Keratinocyte (primary cell): ENCODE measurements at regions not wholly inside any gene's neighbourhood (a gene's known extent, or its start where the extent isn't known, plus 50 kb on each side); places are given as distances from the start of the nearest gene placed in this dataset.

Experiments used
- DNase-seq: peaks from one replicate; pipeline ENCODE4 v3.0.0-alpha.2; 2011; ENCODE audit warnings: low read depth, missing footprints, low spot score
- FAIRE-seq: peaks from 2 replicates; lab custom pipeline; 2011; peaks lifted over from hg19 to GRCh38; lab: Jason Lieb, UNC
- H2AFZ ChIP-seq: 2 replicates; pipeline ENCODE4 v1.6.0; 2012; ENCODE audit warnings: low read length, control low read depth, inconsistent platforms; ENCODE audit not compliant: control insufficient read depth
- H3K27ac ChIP-seq: 2 replicates; pipeline ENCODE4 v1.5.1; 2011; ENCODE audit warnings: low read length; ENCODE audit not compliant: control insufficient read depth, insufficient read depth
- H3K27me3 ChIP-seq: 3 replicates; pipeline ENCODE4 v1.6.0; 2011; ENCODE audit warnings: low read length; ENCODE audit not compliant: control insufficient read depth, insufficient read depth; ENCODE audit errors: extremely low read depth
- H3K36me3 ChIP-seq, 2 experiments: 2 replicates in 1 of 2; 3 replicates in 1 of 2; pipeline ENCODE4 v1.5.1; 2011; ENCODE audit warnings: low read length in 2 of 2, mild to moderate bottlenecking in 1 of 2; ENCODE audit not compliant: control insufficient read depth in 2 of 2, insufficient read depth in 2 of 2; ENCODE audit errors: extremely low read depth in 1 of 2
- H3K4me1 ChIP-seq: 3 replicates; pipeline ENCODE4 v1.5.1; 2011; ENCODE audit warnings: low read length; ENCODE audit not compliant: control insufficient read depth, insufficient read depth; ENCODE audit errors: extremely low read depth
- H3K4me2 ChIP-seq: 3 replicates; pipeline ENCODE4 v1.6.0; 2011; ENCODE audit warnings: low read depth, low read length; ENCODE audit not compliant: control insufficient read depth, insufficient read depth; ENCODE audit errors: extremely low read depth
- H3K4me3 ChIP-seq, 3 experiments: fragments of 200-600 bp in 1 of 3; sonication (generic) in 1 of 3; 2 replicates in 2 of 3; 3 replicates in 1 of 3; pipeline ENCODE4 v1.5.1; 2011 to 2016; ENCODE audit warnings: low read length in 3 of 3, mild to moderate bottlenecking in 3 of 3, control low read depth in 2 of 3, inconsistent platforms in 1 of 3, low read depth in 1 of 3, mixed read lengths in 1 of 3, mixed run types in 1 of 3, moderate library complexity in 1 of 3; ENCODE audit not compliant: control insufficient read depth in 2 of 3, insufficient read depth in 2 of 3; ENCODE audit errors: extremely low read depth in 1 of 3
- H3K79me2 ChIP-seq: 2 replicates; pipeline ENCODE4 v1.6.0; 2012; ENCODE audit warnings: low read length; ENCODE audit not compliant: control insufficient read depth, insufficient read depth
- H3K9ac ChIP-seq: 3 replicates; pipeline ENCODE4 v1.6.0; 2011; ENCODE audit warnings: low read length; ENCODE audit not compliant: control insufficient read depth, insufficient read depth; ENCODE audit errors: extremely low read depth
- H3K9me1 ChIP-seq: 3 replicates; pipeline ENCODE4 v1.6.0; 2011; ENCODE audit warnings: low read length; ENCODE audit not compliant: control insufficient read depth, insufficient read depth; ENCODE audit errors: extremely low read depth
- H3K9me3 ChIP-seq: 2 replicates; pipeline ENCODE4 v1.5.1; 2012; ENCODE audit warnings: low read depth, low read length; ENCODE audit not compliant: control insufficient read depth
- H4K20me1 ChIP-seq: 3 replicates; pipeline ENCODE4 v1.6.0; 2011; ENCODE audit warnings: low read length; ENCODE audit not compliant: control insufficient read depth, insufficient read depth; ENCODE audit errors: extremely low read depth
- EZH2 ChIP-seq: IDR thresholded peaks from one replicate; pipeline ENCODE4 v1.6.1; 2012; ENCODE audit warnings: inconsistent platforms, mild to moderate bottlenecking, low read length, moderate library complexity
- dilution Hi-C: fragments of 300-500 bp; cut with MboI; formaldehyde crosslinking; loops from one replicate; pipeline ENCODE4 v1.7.0; 2020; ENCODE audit warnings: low sequenced_read_pairs; ENCODE audit not compliant: extremely low pct_ligation_motif_present
- TF ChIP-seq, protein P1 (sequence below), 3 experiments: IDR thresholded peaks in 1 of 3; conservative IDR thresholded peaks in 1 of 3; optimal IDR thresholded peaks in 1 of 3; 2 replicates in 2 of 3; 3 replicates in 1 of 3; pipeline versions ENCODE3 to v1.5.1; 2011; ENCODE audit warnings: low read length in 3 of 3, mild to moderate bottlenecking in 3 of 3, moderate library complexity in 2 of 3, control low read depth in 1 of 3, inconsistent platforms in 1 of 3; ENCODE audit not compliant: insufficient read depth in 2 of 3; ENCODE audit errors: extremely low read depth in 1 of 3

GRCh38 chr11:15629690-15630321, 515.1 kb downstream of the INSC start:
- FAIRE-seq (no peak), DNase-seq (peak; percentile 5)
- TF ChIP-seq, protein P1, sequence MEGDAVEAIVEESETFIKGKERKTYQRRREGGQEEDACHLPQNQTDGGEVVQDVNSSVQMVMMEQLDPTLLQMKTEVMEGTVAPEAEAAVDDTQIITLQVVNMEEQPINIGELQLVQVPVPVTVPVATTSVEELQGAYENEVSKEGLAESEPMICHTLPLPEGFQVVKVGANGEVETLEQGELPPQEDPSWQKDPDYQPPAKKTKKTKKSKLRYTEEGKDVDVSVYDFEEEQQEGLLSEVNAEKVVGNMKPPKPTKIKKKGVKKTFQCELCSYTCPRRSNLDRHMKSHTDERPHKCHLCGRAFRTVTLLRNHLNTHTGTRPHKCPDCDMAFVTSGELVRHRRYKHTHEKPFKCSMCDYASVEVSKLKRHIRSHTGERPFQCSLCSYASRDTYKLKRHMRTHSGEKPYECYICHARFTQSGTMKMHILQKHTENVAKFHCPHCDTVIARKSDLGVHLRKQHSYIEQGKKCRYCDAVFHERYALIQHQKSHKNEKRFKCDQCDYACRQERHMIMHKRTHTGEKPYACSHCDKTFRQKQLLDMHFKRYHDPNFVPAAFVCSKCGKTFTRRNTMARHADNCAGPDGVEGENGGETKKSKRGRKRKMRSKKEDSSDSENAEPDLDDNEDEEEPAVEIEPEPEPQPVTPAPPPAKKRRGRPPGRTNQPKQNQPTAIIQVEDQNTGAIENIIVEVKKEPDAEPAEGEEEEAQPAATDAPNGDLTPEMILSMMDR (optimal IDR thresholded peaks at IDR 0.05 in 1 of 3, IDR thresholded peaks at IDR 0.05 in 1 of 3, conservative IDR thresholded peaks at IDR 0.05 in 1 of 3; ENCODE audit: extremely low read depth in 1 of 3, insufficient read depth in 2 of 3, low read length in 3 of 3) = peak; percentile 25 to 54 (median 51)
- TF ChIP-seq EZH2 = no peak
- H3K9ac ChIP-seq = no peak overlapping the region
- H3K9me3 ChIP-seq = no peaks in the 10 kb centered on the region
- H3K27ac ChIP-seq = no peak overlapping the region
- no peak overlapping the region for H3K4me3 ChIP-seq
- no peaks in the 10 kb centered on the region for H3K9me1 ChIP-seq
- H2AFZ ChIP-seq = no peak overlapping the region
- no peak overlapping the region for H3K4me2 ChIP-seq
- no peaks in the 10 kb centered on the region for H3K36me3 ChIP-seq
- dilution Hi-C loops = no loop called here
- H4K20me1 ChIP-seq = no peaks in the 10 kb centered on the region
- no peaks in the 10 kb centered on the region for H3K4me1 ChIP-seq
- no peaks in the 10 kb centered on the region for H3K27me3 ChIP-seq
- no peaks in the 10 kb centered on the region for H3K79me2 ChIP-seq

DNA sequence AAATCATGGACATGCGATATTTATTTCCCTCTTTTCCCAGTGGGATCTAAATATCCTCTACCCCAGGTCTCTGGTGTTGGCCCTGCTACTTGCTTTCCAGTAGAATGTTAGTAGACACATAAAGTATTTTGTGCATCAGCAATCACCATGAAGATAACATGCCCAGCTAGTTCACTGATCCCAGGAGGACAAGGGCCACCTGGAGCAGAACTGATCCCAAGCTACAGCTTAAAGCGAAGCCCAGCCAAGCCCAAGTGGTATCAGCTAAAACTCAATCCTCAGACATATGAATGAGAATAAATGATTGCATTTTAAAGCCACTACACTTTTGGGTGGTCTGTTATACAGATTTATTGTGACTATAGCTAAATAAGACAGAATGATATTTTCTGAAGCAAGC, 516.2 kb downstream of the INSC start:
- H3K36me3 ChIP-seq = no peaks in the 10 kb centered on the region
- FAIRE-seq (no peak), DNase-seq (no peak)
- no peak overlapping the region for H3K4me2 ChIP-seq
- no peak overlapping the region for H3K27ac ChIP-seq
- H3K9me3 ChIP-seq = no peaks in the 10 kb centered on the region
- H3K4me1 ChIP-seq = no peaks in the 10 kb centered on the region
- no peak overlapping the region for H3K4me3 ChIP-seq
- H3K9me1 ChIP-seq = no peaks in the 10 kb centered on the region
- H4K20me1 ChIP-seq = no peaks in the 10 kb centered on the region
- H3K9ac ChIP-seq = no peak overlapping the region
- TF ChIP-seq, protein P1 (optimal IDR thresholded peaks at IDR 0.05 in 1 of 3, IDR thresholded peaks at IDR 0.05 in 1 of 3, conservative IDR thresholded peaks at IDR 0.05 in 1 of 3; ENCODE audit: extremely low read depth in 1 of 3, insufficient read depth in 2 of 3, low read length in 3 of 3) = no peak
- H3K79me2 ChIP-seq = no peaks in the 10 kb centered on the region
- dilution Hi-C loops = no loop called here
- no peak overlapping the region for H2AFZ ChIP-seq
- H3K27me3 ChIP-seq = no peaks in the 10 kb centered on the region
